Stimulated activated CD4-positive, alpha-beta T cell treated with anti-CD3 and anti-CD28 coated beads, Interleukin-15, amount 100 ng/mL, for 24 hours (primary cell): ENCODE measurements at regions not wholly inside any gene's neighbourhood (a gene's known extent, or its start where the extent isn't known, plus 50 kb on each side); places are given as distances from the start of the nearest gene placed in this dataset.
"Not testable (repeated sequence)": the region's sequence is repeated elsewhere in the genome, so short reads cannot be mapped to it uniquely, and the experiment has no call there.

Experiments used
- DNase-seq: peaks from one replicate; pipeline ENCODE4 v3.0.0-alpha.2; 2020

- DNase-seq: no peak
Measured at GRCh38 chr14:82757776-82758175, 1224.1 kb upstream of the SEL1L start.

- no peak for DNase-seq
Measured at GRCh38 chr14:82759656-82760055, 1226.0 kb upstream of the SEL1L start.

- no peak for DNase-seq
Measured at GRCh38 chr14:82766123-82766522, 1232.5 kb upstream of the SEL1L start.

GRCh38 chr14:82766996-82767395 is 1233.3 kb upstream of the SEL1L start:
- DNase-seq: no peak

- no peak for DNase-seq
Measured at GRCh38 chr14:82776958-82777357, 1243.3 kb upstream of the SEL1L start.

GRCh38 chr14:82778008-82778590 is 1244.4 kb upstream of the SEL1L start:
- no peak for DNase-seq

GRCh38 chr14:82778601-82779000 is 1244.9 kb upstream of the SEL1L start:
- DNase-seq: no peak

- no peak for DNase-seq
Measured at GRCh38 chr14:82779301-82779700, 1245.6 kb upstream of the SEL1L start.

GRCh38 chr14:82785756-82786482 is 1252.3 kb upstream of the SEL1L start:
- no peak for DNase-seq

GRCh38 chr14:82786483-82786880 is 1252.8 kb upstream of the SEL1L start:
- no peak for DNase-seq

- no peak for DNase-seq
Measured at GRCh38 chr14:82796086-82796485, 1262.4 kb upstream of the SEL1L start.

- DNase-seq: no peak
Measured at GRCh38 chr14:82798276-82798675, 1264.6 kb upstream of the SEL1L start.

GRCh38 chr14:82805892-82806825 is 1272.5 kb upstream of the SEL1L start:
- DNase-seq: no peak

GRCh38 chr14:82811246-82811645 is 1277.6 kb upstream of the SEL1L start:
- DNase-seq: no peak

- DNase-seq: not testable (repeated sequence)
Measured at GRCh38 chr14:82814339-82814738, 1280.7 kb upstream of the SEL1L start.

GRCh38 chr14:82830596-82830995 is 1296.9 kb upstream of the SEL1L start:
- no peak for DNase-seq

- no peak for DNase-seq
Measured at GRCh38 chr14:82836256-82836950, 1302.8 kb upstream of the SEL1L start.

- DNase-seq: no peak
Measured at GRCh38 chr14:82837611-82838140, 1304.0 kb upstream of the SEL1L start.

GRCh38 chr14:82850576-82850975 is 1316.9 kb upstream of the SEL1L start:
- no peak for DNase-seq

- DNase-seq: no peak
Measured at GRCh38 chr14:82854131-82854530, 1320.5 kb upstream of the SEL1L start.

GRCh38 chr14:82854901-82855300 is 1321.2 kb upstream of the SEL1L start:
- no peak for DNase-seq

- DNase-seq: no peak
Measured at GRCh38 chr14:82855912-82856391, 1322.3 kb upstream of the SEL1L start.

- no peak for DNase-seq
Measured at GRCh38 chr14:82861313-82861712, 1327.7 kb upstream of the SEL1L start.
